B cell (primary cell): ENCODE measurements at regions not wholly inside any gene's neighbourhood (a gene's known extent, or its start where the extent isn't known, plus 50 kb on each side); places are given as distances from the start of the nearest gene placed in this dataset.

Experiments
- CTCF ChIP-seq: fragments of 200-600 bp; IDR thresholded peaks from one replicate; pipeline ENCODE4 v1.8.0; 2022; ENCODE audit warnings: antibody characterized with exemption, mild to moderate bottlenecking
- EZH2 ChIP-seq: IDR thresholded peaks from 2 replicates; pipeline ENCODE4 v1.6.1; 2012; ENCODE audit warnings: borderline replicate concordance, low read depth, mild to moderate bottlenecking, moderate library complexity, low read length; ENCODE audit not compliant: insufficient read depth, poor library complexity, severe bottlenecking

GRCh38 chr5:116626272-116626723 lies 51.7 kb upstream of the SEMA6A start:
- TF ChIP-seq CTCF (no peak), EZH2 (no peak)
